Liver (tissue), 8 donors: ENCODE measurements at regions not wholly inside any gene's neighbourhood (a gene's known extent, or its start where the extent isn't known, plus 50 kb on each side); places are given as distances from the start of the nearest gene placed in this dataset.

ENCODE experiments used
- DNase-seq: peaks from one replicate; pipeline ENCODE4 v3.0.0-alpha.2; 2017; ENCODE audit warnings: low spot score
- H3K27ac ChIP-seq, 2 donors: one replicate each; pipeline ENCODE4 v1.7.0; 2013; ENCODE audit warnings: inconsistent platforms in 2 of 2, low read length in 2 of 2, control low read depth in 1 of 2, low read depth in 1 of 2, mild to moderate bottlenecking in 1 of 2
- H3K27me3 ChIP-seq, 4 donors: one replicate each; pipeline versions ENCODE4 v1.6.1 to v1.7.0; 2013; ENCODE audit warnings: low read length in 3 of 4, inconsistent platforms in 1 of 4, mild to moderate bottlenecking in 1 of 4, moderate library complexity in 1 of 4; ENCODE audit not compliant: control insufficient read depth in 4 of 4, insufficient read depth in 4 of 4
- H3K36me3 ChIP-seq, 4 donors: one replicate each; pipeline versions ENCODE4 v1.6.1 to v1.7.0; 2013; ENCODE audit warnings: low read length in 3 of 4, mild to moderate bottlenecking in 3 of 4, low read depth in 1 of 4, moderate library complexity in 1 of 4; ENCODE audit not compliant: control insufficient read depth in 4 of 4, insufficient read depth in 3 of 4
- H3K4me1 ChIP-seq, 4 donors: one replicate each; pipeline versions ENCODE4 v1.6.1 to v1.7.0; 2013; ENCODE audit warnings: low read length in 3 of 4, mild to moderate bottlenecking in 3 of 4, moderate library complexity in 1 of 4; ENCODE audit not compliant: control insufficient read depth in 4 of 4, insufficient read depth in 4 of 4
- H3K4me3 ChIP-seq, 3 donors: one replicate each; pipeline versions ENCODE4 v1.6.1 to v1.7.0; 2013; ENCODE audit warnings: low read length in 3 of 3, control low read depth in 1 of 3, low read depth in 1 of 3, mild to moderate bottlenecking in 1 of 3
- H3K9ac ChIP-seq, 2 donors: one replicate each; pipeline ENCODE4 v1.7.0; 2013; ENCODE audit warnings: low read length in 2 of 2, mild to moderate bottlenecking in 2 of 2, moderate library complexity in 2 of 2, control low read depth in 1 of 2, low read depth in 1 of 2
- H3K9me3 ChIP-seq, 4 donors: one replicate each; pipeline versions ENCODE4 v1.6.1 to v1.7.0; 2013; ENCODE audit warnings: low read length in 3 of 4; ENCODE audit not compliant: control insufficient read depth in 4 of 4
- FOXA1 ChIP-seq: IDR thresholded peaks from 2 replicates; pipeline ENCODE4 v1.6.1; 2016; ENCODE audit warnings: antibody characterized with exemption
- FOXA2 ChIP-seq: IDR thresholded peaks from 2 replicates; pipeline ENCODE4 v1.6.1; 2016; ENCODE audit warnings: antibody characterized with exemption
- GABPA ChIP-seq, 2 donors: IDR thresholded peaks in 1 of 2; conservative IDR thresholded peaks in 1 of 2; 2 replicates each; pipeline ENCODE4 v1.6.1; 2016; ENCODE audit warnings: antibody characterized with exemption in 2 of 2, mild to moderate bottlenecking in 1 of 2, moderate library complexity in 1 of 2
- HNF4A ChIP-seq, 2 donors: conservative IDR thresholded peaks; 2 replicates each; pipeline ENCODE4 v1.6.1; 2016; ENCODE audit warnings: antibody characterized with exemption in 2 of 2, mild to moderate bottlenecking in 2 of 2
- HNF4G ChIP-seq: IDR thresholded peaks from 2 replicates; pipeline ENCODE4 v1.6.1; 2016; ENCODE audit warnings: antibody characterized with exemption
- JUND ChIP-seq, 2 donors: IDR thresholded peaks; 2 replicates each; pipeline ENCODE4 v1.6.1; 2016; ENCODE audit warnings: antibody characterized with exemption in 2 of 2
- MAX ChIP-seq: IDR thresholded peaks from 2 replicates; pipeline ENCODE4 v1.6.1; 2016; ENCODE audit warnings: antibody characterized with exemption
- NR2F2 ChIP-seq: IDR thresholded peaks from 2 replicates; pipeline ENCODE4 v1.6.1; 2016; ENCODE audit warnings: antibody characterized with exemption
- RAD21 ChIP-seq, 2 donors: IDR thresholded peaks; 2 replicates each; pipeline ENCODE4 v1.6.1; 2016; ENCODE audit warnings: antibody characterized with exemption in 2 of 2, mild to moderate bottlenecking in 2 of 2
- REST ChIP-seq: IDR thresholded peaks from 2 replicates; pipeline ENCODE4 v1.6.1; 2016; ENCODE audit warnings: antibody characterized with exemption, mild to moderate bottlenecking
- RXRA ChIP-seq, 2 donors: IDR thresholded peaks; 2 replicates each; pipeline ENCODE4 v1.6.1; 2017 to 2018; ENCODE audit warnings: antibody characterized with exemption in 2 of 2, mild to moderate bottlenecking in 1 of 2
- SP1 ChIP-seq: IDR thresholded peaks from 2 replicates; pipeline ENCODE4 v1.6.1; 2018; ENCODE audit warnings: antibody characterized with exemption, mild to moderate bottlenecking
- TAF1 ChIP-seq: conservative IDR thresholded peaks from 2 replicates; pipeline ENCODE4 v1.6.1; 2016; ENCODE audit warnings: antibody characterized with exemption, mild to moderate bottlenecking
- YY1 ChIP-seq: IDR thresholded peaks from 2 replicates; pipeline ENCODE4 v1.6.1; 2016; ENCODE audit warnings: antibody characterized with exemption, mild to moderate bottlenecking
- WGBS: extraction: QIAGEN DNeasy Blood & Tissue Kit; methylation state at CpG from one replicate; pipeline ENCODE4 v1.1.7; 2013; 5-methylcytosine and 5-hydroxymethylcytosine counted together
- TF ChIP-seq, protein P1 (sequence below): IDR thresholded peaks from 2 replicates; pipeline ENCODE4 v1.6.1; 2016; ENCODE audit warnings: antibody characterized with exemption
- TF ChIP-seq, protein P2 (sequence below): fragments of 150-350 bp; IDR thresholded peaks from 2 replicates; pipeline ENCODE4 v1.5.1; 2017; ENCODE audit warnings: improper control_type of control experiment, low read depth, low read length; ENCODE audit not compliant: missing input control
- donor health status: healthy.
- donor health status: healthy.
- donor health status: healthy.
- donor health status: healthy.
- donor health status: healthy.

DNA sequence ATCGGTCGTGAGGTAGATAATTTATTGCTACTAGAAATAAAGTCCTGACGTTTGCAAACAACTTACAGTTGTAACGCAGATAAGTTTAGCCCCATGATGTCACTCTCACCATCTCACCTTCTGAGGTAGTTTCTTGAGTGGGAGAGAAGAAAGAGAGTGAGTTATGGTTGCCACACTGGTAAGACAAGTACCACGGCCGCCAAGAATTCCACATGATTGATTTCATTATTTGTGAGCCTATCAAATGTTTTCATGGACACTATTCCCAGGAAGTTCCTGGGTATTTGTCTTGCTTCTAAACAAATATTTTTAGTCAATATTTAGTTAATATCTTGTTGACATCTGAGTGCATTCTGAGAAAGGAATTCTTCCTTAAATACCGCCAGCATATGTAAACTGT, 339.4 kb upstream of the KIAA1217 start:
- Histone ChIP-seq H3K9me3 (no peaks in the 10 kb centered on the region), H3K36me3 (no peaks in the 10 kb centered on the region), H3K27ac (no peak overlapping the region), H3K27me3 (no peaks in the 10 kb centered on the region), H3K9ac (no peak overlapping the region), H3K4me1 (no peaks in the 10 kb centered on the region), H3K4me3 (no peak overlapping the region)
- 44% methylated on average over 7 of the region's 7 CpGs for WGBS
- no peak for DNase-seq
- no peak for TF ChIP-seq JUND (IDR thresholded peaks at IDR 0.05)

DNA sequence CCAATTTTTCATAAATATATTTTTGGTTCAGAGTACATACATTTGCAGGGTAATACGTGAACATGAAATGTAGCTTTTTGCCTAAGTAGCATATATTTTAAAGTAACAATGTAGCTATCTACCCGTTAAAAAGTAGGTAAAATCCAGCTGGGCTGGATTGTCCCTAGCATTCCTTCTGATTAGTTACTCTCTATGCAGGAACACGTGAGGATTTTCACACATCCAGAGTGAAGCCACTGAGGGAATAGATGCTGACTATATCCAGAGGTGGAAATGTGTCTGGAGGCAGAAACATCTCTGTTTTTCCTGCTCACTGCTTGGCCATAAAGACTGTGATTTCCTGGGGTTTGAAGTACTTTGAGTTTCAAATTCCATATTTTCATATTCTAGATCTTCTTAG, 338.9 kb upstream of the KIAA1217 start:
- no peaks in the 10 kb centered on the region for H3K4me1 ChIP-seq
- TF ChIP-seq SP1, result no peak
- TF ChIP-seq FOXA1, result no peak
- no peak for TF ChIP-seq YY1
- TF ChIP-seq RXRA (IDR thresholded peaks at IDR 0.05), result no peak
- TF ChIP-seq HNF4G, result no peak
- TF ChIP-seq REST, result no peak
- TF ChIP-seq, protein P1, sequence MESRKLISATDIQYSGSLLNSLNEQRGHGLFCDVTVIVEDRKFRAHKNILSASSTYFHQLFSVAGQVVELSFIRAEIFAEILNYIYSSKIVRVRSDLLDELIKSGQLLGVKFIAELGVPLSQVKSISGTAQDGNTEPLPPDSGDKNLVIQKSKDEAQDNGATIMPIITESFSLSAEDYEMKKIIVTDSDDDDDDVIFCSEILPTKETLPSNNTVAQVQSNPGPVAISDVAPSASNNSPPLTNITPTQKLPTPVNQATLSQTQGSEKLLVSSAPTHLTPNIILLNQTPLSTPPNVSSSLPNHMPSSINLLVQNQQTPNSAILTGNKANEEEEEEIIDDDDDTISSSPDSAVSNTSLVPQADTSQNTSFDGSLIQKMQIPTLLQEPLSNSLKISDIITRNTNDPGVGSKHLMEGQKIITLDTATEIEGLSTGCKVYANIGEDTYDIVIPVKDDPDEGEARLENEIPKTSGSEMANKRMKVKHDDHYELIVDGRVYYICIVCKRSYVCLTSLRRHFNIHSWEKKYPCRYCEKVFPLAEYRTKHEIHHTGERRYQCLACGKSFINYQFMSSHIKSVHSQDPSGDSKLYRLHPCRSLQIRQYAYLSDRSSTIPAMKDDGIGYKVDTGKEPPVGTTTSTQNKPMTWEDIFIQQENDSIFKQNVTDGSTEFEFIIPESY, result no peak
- TF ChIP-seq JUND (IDR thresholded peaks at IDR 0.05), result no peak
- TF ChIP-seq TAF1, result no peak
- TF ChIP-seq, protein P2, sequence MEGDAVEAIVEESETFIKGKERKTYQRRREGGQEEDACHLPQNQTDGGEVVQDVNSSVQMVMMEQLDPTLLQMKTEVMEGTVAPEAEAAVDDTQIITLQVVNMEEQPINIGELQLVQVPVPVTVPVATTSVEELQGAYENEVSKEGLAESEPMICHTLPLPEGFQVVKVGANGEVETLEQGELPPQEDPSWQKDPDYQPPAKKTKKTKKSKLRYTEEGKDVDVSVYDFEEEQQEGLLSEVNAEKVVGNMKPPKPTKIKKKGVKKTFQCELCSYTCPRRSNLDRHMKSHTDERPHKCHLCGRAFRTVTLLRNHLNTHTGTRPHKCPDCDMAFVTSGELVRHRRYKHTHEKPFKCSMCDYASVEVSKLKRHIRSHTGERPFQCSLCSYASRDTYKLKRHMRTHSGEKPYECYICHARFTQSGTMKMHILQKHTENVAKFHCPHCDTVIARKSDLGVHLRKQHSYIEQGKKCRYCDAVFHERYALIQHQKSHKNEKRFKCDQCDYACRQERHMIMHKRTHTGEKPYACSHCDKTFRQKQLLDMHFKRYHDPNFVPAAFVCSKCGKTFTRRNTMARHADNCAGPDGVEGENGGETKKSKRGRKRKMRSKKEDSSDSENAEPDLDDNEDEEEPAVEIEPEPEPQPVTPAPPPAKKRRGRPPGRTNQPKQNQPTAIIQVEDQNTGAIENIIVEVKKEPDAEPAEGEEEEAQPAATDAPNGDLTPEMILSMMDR, result no peak
- no peak for TF ChIP-seq FOXA2
- no peak for TF ChIP-seq HNF4A (conservative IDR thresholded peaks at IDR 0.05)
- TF ChIP-seq MAX, result no peak
- no peak for TF ChIP-seq RAD21 (IDR thresholded peaks at IDR 0.05)
- TF ChIP-seq GABPA (IDR thresholded peaks at IDR 0.05 in 1 of 2, conservative IDR thresholded peaks at IDR 0.05 in 1 of 2), result no peak
- no peak for TF ChIP-seq NR2F2
- H3K4me3 ChIP-seq, result no peak overlapping the region
- no peaks in the 10 kb centered on the region for H3K36me3 ChIP-seq
- H3K27me3 ChIP-seq, result peaks cover 0 to 4% (median 0%) of the 10 kb centered on the region in 4 donors
- H3K9ac ChIP-seq, result no peak overlapping the region
- H3K27ac ChIP-seq, result no peak overlapping the region
- peaks cover 0 to 3% (median 0%) of the 10 kb centered on the region in 4 donors for H3K9me3 ChIP-seq
- no peak for DNase-seq
- 40% methylated on average over 3 of the region's 3 CpGs for whole genome bisulfite sequencing
